GM19035 (cell line): ENCODE measurements at regions not wholly inside any gene's neighbourhood (a gene's known extent, or its start where the extent isn't known, plus 50 kb on each side); places are given as distances from the start of the nearest gene placed in this dataset.

Experiments
- ATAC-seq: cut with Tn5 transposase; IDR thresholded peaks from one replicate; pipeline ENCODE4 v1.9.1; 2021; ENCODE audit not compliant: unreplicated experiment

- no peak for ATAC-seq
Measured at GRCh38 chr10:44769450-44769849, 141.7 kb upstream of the TMEM72 start.

GRCh38 chr10:44771233-44771995, 139.7 kb upstream of the TMEM72 start:
- ATAC-seq = no peak

GRCh38 chr10:44773565-44773964, 137.6 kb upstream of the TMEM72 start:
- no peak for ATAC-seq

GRCh38 chr10:44774676-44775401, 136.3 kb upstream of the TMEM72 start:
- ATAC-seq = no peak

- ATAC-seq = no peak
Measured at GRCh38 chr10:44775402-44775741, 135.8 kb upstream of the TMEM72 start.

- ATAC-seq = no peak
Measured at GRCh38 chr10:44776181-44776580, 135.0 kb upstream of the TMEM72 start.

- ATAC-seq = no peak
Measured at GRCh38 chr10:44779511-44779910, 131.6 kb upstream of the TMEM72 start.

GRCh38 chr10:44780426-44780825, 130.7 kb upstream of the TMEM72 start:
- no peak for ATAC-seq

- no peak for ATAC-seq
Measured at GRCh38 chr10:44781131-44781530, 130.0 kb upstream of the TMEM72 start.

- ATAC-seq = no peak
Measured at GRCh38 chr10:44786286-44786850, 124.8 kb upstream of the TMEM72 start.

GRCh38 chr10:44787480-44788075, 123.6 kb upstream of the TMEM72 start:
- ATAC-seq = no peak

- ATAC-seq = no peak
Measured at GRCh38 chr10:44788147-44789129, 122.7 kb upstream of the TMEM72 start.

GRCh38 chr10:44792119-44792775, 118.9 kb upstream of the TMEM72 start:
- no peak for ATAC-seq

- no peak for ATAC-seq
Measured at GRCh38 chr10:44799966-44800365, 111.2 kb upstream of the TMEM72 start.

GRCh38 chr10:44801383-44802327, 109.5 kb upstream of the TMEM72 start:
- ATAC-seq = no peak

- ATAC-seq = no peak
Measured at GRCh38 chr10:44803862-44804261, 107.3 kb upstream of the TMEM72 start.

GRCh38 chr10:44804661-44805060, 106.5 kb upstream of the TMEM72 start:
- ATAC-seq = no peak

- no peak for ATAC-seq
Measured at GRCh38 chr10:44805466-44806210, 105.5 kb upstream of the TMEM72 start.
